Neuronal stem cell (in vitro differentiated cells): ENCODE measurements at regions not wholly inside any gene's neighbourhood (a gene's known extent, or its start where the extent isn't known, plus 50 kb on each side); places are given as distances from the start of the nearest gene placed in this dataset.
A peak's percentile ranks its signal among the peaks of the same experiment; 100 is the strongest.

Experiments
- DNase-seq: peaks from one replicate; pipeline ENCODE4 v3.0.0-alpha.2; 2013; ENCODE audit warnings: low spot score
- H2AFZ ChIP-seq: one replicate; pipeline ENCODE4 v1.6.1; 2013; ENCODE audit warnings: mild to moderate bottlenecking, low read length, inconsistent platforms
- H2AK5ac ChIP-seq: 2 replicates; pipeline ENCODE4 v1.6.1; 2013; ENCODE audit warnings: low read depth, mild to moderate bottlenecking, inconsistent platforms, low read length, moderate library complexity, mixed read lengths
- H2BK120ac ChIP-seq: 2 replicates; pipeline ENCODE4 v1.6.1; 2013; ENCODE audit warnings: low read depth, mild to moderate bottlenecking, inconsistent platforms, low read length, moderate library complexity, mixed read lengths
- H2BK12ac ChIP-seq: one replicate; pipeline ENCODE4 v1.6.1; 2013; ENCODE audit warnings: low read length, inconsistent platforms
- H2BK15ac ChIP-seq: 2 replicates; pipeline ENCODE4 v1.6.1; 2013; ENCODE audit warnings: mild to moderate bottlenecking, low read length, inconsistent platforms, mixed read lengths
- H2BK5ac ChIP-seq: one replicate; pipeline ENCODE4 v1.6.1; 2013; ENCODE audit warnings: inconsistent platforms, mild to moderate bottlenecking, low read length, moderate library complexity
- H3K14ac ChIP-seq: one replicate; pipeline ENCODE4 v1.6.1; 2013; ENCODE audit warnings: low read length, inconsistent platforms
- H3K18ac ChIP-seq: 2 replicates; pipeline ENCODE4 v1.6.1; 2013; ENCODE audit warnings: low read length, inconsistent platforms
- H3K23ac ChIP-seq: 2 replicates; pipeline ENCODE4 v1.6.1; 2013; ENCODE audit warnings: low read depth, mild to moderate bottlenecking, mixed read lengths, low read length, inconsistent platforms; ENCODE audit not compliant: poor library complexity
- H3K27ac ChIP-seq: replicated peaks from 3 replicates; pipeline ENCODE4 v1.5.1; 2013; ENCODE audit warnings: low read length, inconsistent platforms
- H3K27me3 ChIP-seq, 3 experiments: 2 replicates each; pipeline ENCODE4 v1.6.1; 2013; ENCODE audit warnings: low read length in 3 of 3, mild to moderate bottlenecking in 2 of 3, inconsistent platforms in 1 of 3, low read depth in 1 of 3, mixed read lengths in 1 of 3, moderate library complexity in 1 of 3; ENCODE audit not compliant: control insufficient read depth in 3 of 3, insufficient read depth in 3 of 3
- H3K36me3 ChIP-seq, 2 donors: replicated peaks in 1 of 2; 2 replicates each; pipeline ENCODE4 v1.6.1; 2013; ENCODE audit warnings: low read length in 2 of 2; ENCODE audit not compliant: control insufficient read depth in 2 of 2, insufficient read depth in 2 of 2
- H3K4ac ChIP-seq: 2 replicates; pipeline ENCODE4 v1.6.1; 2013; ENCODE audit warnings: inconsistent platforms, mild to moderate bottlenecking, low read length, moderate library complexity
- H3K4me1 ChIP-seq, 2 donors: 1 replicate in 1 of 2; 2 replicates in 1 of 2; pipeline ENCODE4 v1.6.1; 2013; ENCODE audit warnings: low read length in 2 of 2, low read depth in 1 of 2; ENCODE audit not compliant: control insufficient read depth in 2 of 2, insufficient read depth in 1 of 2
- H3K4me2 ChIP-seq: one replicate; pipeline ENCODE4 v1.6.1; 2013; ENCODE audit warnings: mild to moderate bottlenecking, low read length, inconsistent platforms; ENCODE audit not compliant: insufficient read depth, poor library complexity, severe bottlenecking
- H3K4me3 ChIP-seq, 2 donors: 2 replicates each; pipeline ENCODE4 v1.5.1; 2013; ENCODE audit warnings: low read length in 2 of 2, mild to moderate bottlenecking in 2 of 2, inconsistent platforms in 1 of 2, moderate library complexity in 1 of 2
- H3K79me1 ChIP-seq: one replicate; pipeline ENCODE4 v1.6.1; 2013; ENCODE audit warnings: low read depth, mild to moderate bottlenecking, inconsistent platforms, low read length, moderate library complexity
- H3K9ac ChIP-seq: one replicate; pipeline ENCODE4 v1.6.1; 2013; ENCODE audit warnings: mild to moderate bottlenecking, low read depth, low read length, inconsistent platforms; ENCODE audit not compliant: poor library complexity
- H3K9me3 ChIP-seq, 2 donors: replicated peaks in 1 of 2; 2 replicates each; pipeline versions ENCODE3 to v1.6.1; 2013; ENCODE audit warnings: low read length in 2 of 2, mild to moderate bottlenecking in 2 of 2, inconsistent platforms in 1 of 2, low read depth in 1 of 2, mixed read lengths in 1 of 2, moderate library complexity in 1 of 2; ENCODE audit not compliant: control insufficient read depth in 2 of 2, insufficient read depth in 1 of 2
- H4K8ac ChIP-seq: one replicate; pipeline ENCODE4 v1.6.1; 2013; ENCODE audit warnings: low read depth, mild to moderate bottlenecking, inconsistent platforms, low read length, moderate library complexity
- H4K91ac ChIP-seq: one replicate; pipeline ENCODE4 v1.6.1; 2013; ENCODE audit warnings: low read length, low read depth, mild to moderate bottlenecking, inconsistent platforms; ENCODE audit not compliant: poor library complexity
- WGBS, 2 donors: extraction: QIAGEN DNeasy Blood & Tissue Kit; methylation state at CpG; one replicate each; pipeline ENCODE4 v1.1.7; 2013; ENCODE audit warnings: missing lambda C conversion rate in 2 of 2, mixed read lengths in 1 of 2; ENCODE audit not compliant: insufficient read length in 2 of 2, insufficient replicate concordance in 1 of 2; ENCODE audit errors: extremely low coverage in 2 of 2; 5-methylcytosine and 5-hydroxymethylcytosine counted together

- no peak overlapping the region for H3K23ac ChIP-seq
- no peak overlapping the region for H2BK5ac ChIP-seq
- H2AFZ ChIP-seq, result no peak overlapping the region
- H3K4me2 ChIP-seq, result no peak overlapping the region
- DNase-seq, result no peak
- no peak overlapping the region for H3K4ac ChIP-seq
- peaks cover 0 to 6% of the 10 kb centered on the region in 2 donors for H3K4me1 ChIP-seq
- H4K91ac ChIP-seq, result no peak overlapping the region
- H3K27me3 ChIP-seq, result no peaks in the 10 kb centered on the region
- no peak overlapping the region for H3K9ac ChIP-seq
- no peak overlapping the region for H2BK120ac ChIP-seq
- H3K79me1 ChIP-seq, result no peaks in the 10 kb centered on the region
- WGBS, 2 donors, result no CpG with 5 or more reads among the region's 5 CpGs
- H3K27ac ChIP-seq, result no peak overlapping the region
- no peak overlapping the region for H2BK12ac ChIP-seq
- H3K4me3 ChIP-seq, result no peak overlapping the region
- H3K14ac ChIP-seq, result no peak overlapping the region
- no peaks in the 10 kb centered on the region for H3K36me3 ChIP-seq
- no peaks in the 10 kb centered on the region for H3K9me3 ChIP-seq
- H2AK5ac ChIP-seq, result no peak overlapping the region
- no peak overlapping the region for H2BK15ac ChIP-seq
- no peak overlapping the region for H4K8ac ChIP-seq
- no peak overlapping the region for H3K18ac ChIP-seq
These were observed 229.1 kb downstream of the TSHZ3 start for GRCh38 chr19:31119951-31120690.

GRCh38 chr19:31118986-31119385, 230.2 kb downstream of the TSHZ3 start:
- Histone ChIP-seq H3K18ac (no peak overlapping the region), H3K36me3 (no peaks in the 10 kb centered on the region), H4K8ac (no peak overlapping the region), H3K4me2 (no peak overlapping the region), H3K27me3 (no peaks in the 10 kb centered on the region), H4K91ac (no peak overlapping the region), H3K27ac (no peak overlapping the region), H2AFZ (no peak overlapping the region), H3K9ac (no peak overlapping the region), H2BK5ac (no peak overlapping the region), H2BK120ac (no peak overlapping the region), H3K14ac (no peak overlapping the region), H3K79me1 (no peaks in the 10 kb centered on the region), H2BK15ac (no peak overlapping the region), H2BK12ac (no peak overlapping the region), H3K4ac (no peak overlapping the region), H3K23ac (no peak overlapping the region), H3K9me3 (no peaks in the 10 kb centered on the region), H3K4me3 (no peak overlapping the region), H2AK5ac (no peak overlapping the region), H3K4me1 (peaks cover 0 to 6% of the 10 kb centered on the region in 2 donors)
- no CpG with 5 or more reads among the region's 4 CpGs for WGBS, 2 donors
- no peak for DNase-seq

GRCh38 chr19:31118287-31118955, 230.8 kb downstream of the TSHZ3 start:
- Histone ChIP-seq H2BK12ac (no peak overlapping the region), H3K14ac (no peak overlapping the region), H2BK15ac (no peak overlapping the region), H2AK5ac (no peak overlapping the region), H3K27ac (no peak overlapping the region), H3K4me1 (peaks cover 0 to 6% of the 10 kb centered on the region in 2 donors), H3K9me3 (no peaks in the 10 kb centered on the region), H4K8ac (no peak overlapping the region), H3K27me3 (no peaks in the 10 kb centered on the region), H3K4ac (no peak overlapping the region), H3K36me3 (no peaks in the 10 kb centered on the region), H3K79me1 (no peaks in the 10 kb centered on the region), H3K9ac (no peak overlapping the region), H3K4me3 (no peak overlapping the region), H2BK5ac (peak overlapping the region; percentile 42), H3K18ac (no peak overlapping the region), H2BK120ac (no peak overlapping the region), H3K23ac (no peak overlapping the region), H3K4me2 (no peak overlapping the region), H4K91ac (no peak overlapping the region), H2AFZ (no peak overlapping the region)
- no peak for DNase-seq
- WGBS, 2 donors, result no CpG with 5 or more reads among the region's 15 CpGs

GRCh38 chr19:31114585-31114984, 234.7 kb downstream of the TSHZ3 start:
- Histone ChIP-seq H3K4ac (no peak overlapping the region), H3K23ac (no peak overlapping the region), H3K18ac (no peak overlapping the region), H4K91ac (no peak overlapping the region), H2BK15ac (no peak overlapping the region), H3K9me3 (no peaks in the 10 kb centered on the region), H3K4me1 (peaks cover 0 to 8% of the 10 kb centered on the region in 2 donors), H3K36me3 (no peaks in the 10 kb centered on the region), H3K79me1 (no peaks in the 10 kb centered on the region), H2AK5ac (no peak overlapping the region), H3K14ac (no peak overlapping the region), H3K27me3 (no peaks in the 10 kb centered on the region), H2AFZ (no peak overlapping the region), H3K4me3 (no peak overlapping the region), H2BK120ac (no peak overlapping the region), H4K8ac (no peak overlapping the region), H3K27ac (no peak overlapping the region), H2BK12ac (no peak overlapping the region), H3K4me2 (no peak overlapping the region), H3K9ac (no peak overlapping the region), H2BK5ac (no peak overlapping the region)
- DNase-seq, result no peak
